ENCODE measurements at regions not wholly inside any gene's neighbourhood (a gene's known extent, or its start where the extent isn't known, plus 50 kb on each side); places are given as distances from the start of the nearest gene placed in this dataset.
"Not testable (repeated sequence)": the region's sequence is repeated elsewhere in the genome, so short reads cannot be mapped to it uniquely, and the experiment has no call there.

- H3K9me3 Mint-ChIP-seq (ENCODE audit: low read depth); H3K27me3 Mint-ChIP-seq; H3K4me3 Mint-ChIP-seq; H3K36me3 Mint-ChIP-seq; H3K27ac Mint-ChIP-seq; H3K4me1 Mint-ChIP-seq (ENCODE audit: low read depth): not testable (repeated sequence)
These were observed 324.9 kb downstream of the ADGRD1 start for GRCh38 chr12:131278451-131279115.

GRCh38 chr12:131279281-131279921 lies 325.7 kb downstream of the ADGRD1 start:
- no peaks in the 10 kb centered on the region for H3K36me3 Mint-ChIP-seq
- no peaks in the 10 kb centered on the region for H3K4me1 Mint-ChIP-seq (ENCODE audit: low read depth)
- no peaks in the 10 kb centered on the region for H3K27me3 Mint-ChIP-seq
- H3K27ac Mint-ChIP-seq = no peak overlapping the region
- no peaks in the 10 kb centered on the region for H3K9me3 Mint-ChIP-seq (ENCODE audit: low read depth)
- no peak overlapping the region for H3K4me3 Mint-ChIP-seq

- no peaks in the 10 kb centered on the region for H3K27me3 Mint-ChIP-seq
- no peak overlapping the region for H3K27ac Mint-ChIP-seq
- no peak overlapping the region for H3K4me3 Mint-ChIP-seq
- no peaks in the 10 kb centered on the region for H3K4me1 Mint-ChIP-seq (ENCODE audit: low read depth)
- H3K36me3 Mint-ChIP-seq = no peaks in the 10 kb centered on the region
- no peaks in the 10 kb centered on the region for H3K9me3 Mint-ChIP-seq (ENCODE audit: low read depth)
These were observed 326.7 kb downstream of the ADGRD1 start for GRCh38 chr12:131280426-131280825.

- Mint-ChIP-seq H3K36me3 (no peaks in the 10 kb centered on the region), H3K4me1 (ENCODE audit: low read depth) (no peaks in the 10 kb centered on the region), H3K9me3 (ENCODE audit: low read depth) (no peaks in the 10 kb centered on the region), H3K27ac (no peak overlapping the region), H3K4me3 (no peak overlapping the region), H3K27me3 (no peaks in the 10 kb centered on the region)
These were observed 327.3 kb downstream of the ADGRD1 start for GRCh38 chr12:131281016-131281415.

- Mint-ChIP-seq H3K4me3 (no peak overlapping the region), H3K9me3 (ENCODE audit: low read depth) (no peaks in the 10 kb centered on the region), H3K36me3 (no peaks in the 10 kb centered on the region), H3K4me1 (ENCODE audit: low read depth) (no peaks in the 10 kb centered on the region), H3K27ac (no peak overlapping the region), H3K27me3 (no peaks in the 10 kb centered on the region)
These were observed 328.8 kb downstream of the ADGRD1 start for GRCh38 chr12:131282292-131283080.

- Mint-ChIP-seq H3K27ac (no peak overlapping the region), H3K4me3 (no peak overlapping the region), H3K36me3 (no peaks in the 10 kb centered on the region)
These were observed 329.6 kb downstream of the ADGRD1 start for GRCh38 chr12:131283191-131283861.

GRCh38 chr12:131283862-131284825 lies 330.4 kb downstream of the ADGRD1 start:
- not testable (repeated sequence) for H3K4me3 Mint-ChIP-seq; H3K4me1 Mint-ChIP-seq (ENCODE audit: low read depth); H3K36me3 Mint-ChIP-seq; H3K27me3 Mint-ChIP-seq; H3K9me3 Mint-ChIP-seq (ENCODE audit: low read depth); H3K27ac Mint-ChIP-seq

More at GRCh38 chr12:131283191-131283861, 329.6 kb downstream of the ADGRD1 start:
- Mint-ChIP-seq H3K27me3 (no peaks in the 10 kb centered on the region), H3K9me3 (ENCODE audit: low read depth) (no peaks in the 10 kb centered on the region), H3K4me1 (ENCODE audit: low read depth) (no peaks in the 10 kb centered on the region)

GRCh38 chr12:131284954-131285904 lies 331.5 kb downstream of the ADGRD1 start:
- not testable (repeated sequence) for H3K27ac Mint-ChIP-seq; H3K4me1 Mint-ChIP-seq (ENCODE audit: low read depth); H3K36me3 Mint-ChIP-seq; H3K9me3 Mint-ChIP-seq (ENCODE audit: low read depth); H3K4me3 Mint-ChIP-seq; H3K27me3 Mint-ChIP-seq

- H3K27me3 Mint-ChIP-seq; H3K27ac Mint-ChIP-seq; H3K4me1 Mint-ChIP-seq (ENCODE audit: low read depth); H3K9me3 Mint-ChIP-seq (ENCODE audit: low read depth); H3K4me3 Mint-ChIP-seq; H3K36me3 Mint-ChIP-seq: not testable (repeated sequence)
These were observed 332.2 kb downstream of the ADGRD1 start for GRCh38 chr12:131285905-131286295.

GRCh38 chr12:131286301-131286700 lies 332.6 kb downstream of the ADGRD1 start:
- not testable (repeated sequence) for H3K27ac Mint-ChIP-seq; H3K9me3 Mint-ChIP-seq (ENCODE audit: low read depth); H3K4me1 Mint-ChIP-seq (ENCODE audit: low read depth); H3K4me3 Mint-ChIP-seq; H3K27me3 Mint-ChIP-seq; H3K36me3 Mint-ChIP-seq

GRCh38 chr12:131287015-131287937 lies 333.6 kb downstream of the ADGRD1 start:
- no peak overlapping the region for H3K27ac Mint-ChIP-seq
- no peaks in the 10 kb centered on the region for H3K9me3 Mint-ChIP-seq (ENCODE audit: low read depth)
- H3K4me3 Mint-ChIP-seq = no peak overlapping the region

GRCh38 chr12:131287938-131288764 lies 334.4 kb downstream of the ADGRD1 start:
- H3K9me3 Mint-ChIP-seq (ENCODE audit: low read depth) = no peaks in the 10 kb centered on the region
- no peak overlapping the region for H3K4me3 Mint-ChIP-seq
- H3K27ac Mint-ChIP-seq = no peak overlapping the region
- no peaks in the 10 kb centered on the region for H3K27me3 Mint-ChIP-seq
- no peaks in the 10 kb centered on the region for H3K36me3 Mint-ChIP-seq
- H3K4me1 Mint-ChIP-seq (ENCODE audit: low read depth) = no peaks in the 10 kb centered on the region

More at GRCh38 chr12:131287015-131287937, 333.6 kb downstream of the ADGRD1 start:
- Mint-ChIP-seq H3K36me3 (no peaks in the 10 kb centered on the region), H3K27me3 (no peaks in the 10 kb centered on the region), H3K4me1 (ENCODE audit: low read depth) (no peaks in the 10 kb centered on the region)

All from activated naive CD8-positive, alpha-beta T cell (primary cell).